Tibial nerve (tissue), 4 donors: ENCODE measurements at regions not wholly inside any gene's neighbourhood (a gene's known extent, or its start where the extent isn't known, plus 50 kb on each side); places are given as distances from the start of the nearest gene placed in this dataset.

Source experiments
- DNase-seq, 2 donors: peaks; one replicate each; pipeline ENCODE4 v3.0.0-alpha.2; 2019; ENCODE audit warnings: low spot score in 2 of 2
- H3K27ac ChIP-seq, 4 donors: fragments of 200-600 bp; sonication (generic) in 3 of 4; one replicate each; pipeline ENCODE4 v1.5.1; 2017 to 2019; ENCODE audit warnings: mild to moderate bottlenecking in 1 of 4
- H3K27me3 ChIP-seq, 2 donors: fragments of 200-600 bp; sonication (generic) in 1 of 2; one replicate each; pipeline versions ENCODE4 v1.5.1 to v1.6.0; 2017 to 2019
- H3K36me3 ChIP-seq, 3 donors: fragments of 200-600 bp; sonication (generic); one replicate each; pipeline ENCODE4 v1.5.1; 2018 to 2019
- H3K4me1 ChIP-seq, 4 donors: fragments of 200-600 bp; sonication (generic) in 3 of 4; one replicate each; pipeline ENCODE4 v1.5.1; 2017 to 2019
- H3K4me3 ChIP-seq, 4 donors: fragments of 200-600 bp; sonication (generic) in 3 of 4; one replicate each; pipeline ENCODE4 v1.5.1; 2017 to 2019; ENCODE audit warnings: mild to moderate bottlenecking in 1 of 4, moderate library complexity in 1 of 4
- H3K9me3 ChIP-seq, 4 donors: fragments of 200-600 bp; sonication (generic) in 3 of 4; one replicate each; pipeline ENCODE4 v1.5.1; 2017 to 2019
- EP300 ChIP-seq, 2 donors: sonication (generic); formaldehyde crosslinking; IDR thresholded peaks; one replicate each; pipeline ENCODE4 v1.6.1; 2017; ENCODE audit warnings: antibody characterized with exemption in 2 of 2, mild to moderate bottlenecking in 1 of 2
- POLR2A ChIP-seq, 2 donors: fragments of 450-650 bp; IDR thresholded peaks; one replicate each; pipeline ENCODE4 v1.6.1; 2017; ENCODE audit warnings: antibody characterized with exemption in 2 of 2, mild to moderate bottlenecking in 2 of 2, moderate library complexity in 2 of 2
- whole genome bisulfite sequencing, 2 donors: methylation state at CpG; one replicate each; pipeline ENCODE4 v1.1.5; 2018; 5-methylcytosine and 5-hydroxymethylcytosine counted together
- TF ChIP-seq, protein P1 (sequence below), 5 experiments: fragments of 200-600 bp in 3 of 5; fragments of 450-650 bp in 2 of 5; sonication (generic) in 3 of 5; IDR thresholded peaks; one replicate each; pipeline ENCODE4 v1.5.1; 2016 to 2019; ENCODE audit warnings: antibody characterized with exemption in 5 of 5, mild to moderate bottlenecking in 3 of 5, moderate library complexity in 2 of 5

DNA sequence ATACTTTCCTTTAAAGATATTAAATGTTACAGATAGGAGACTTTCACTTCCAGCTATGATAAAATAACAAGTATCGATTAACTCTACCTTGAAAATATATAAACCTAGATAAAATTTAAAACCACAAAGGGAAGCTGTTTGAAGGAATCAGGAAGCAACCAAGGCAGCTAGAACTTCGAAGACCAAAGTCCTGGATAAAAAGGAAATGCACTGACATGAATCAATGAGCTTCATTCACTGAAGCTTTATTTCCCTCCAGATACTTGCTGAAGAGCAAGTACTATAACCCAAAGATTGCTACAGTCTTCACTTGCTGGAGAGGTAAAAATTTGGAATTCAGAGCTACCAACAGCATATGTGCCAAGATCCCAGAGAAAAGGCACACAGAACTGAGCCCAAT is 144.1 kb downstream of the PIK3R1 start:
- TF ChIP-seq, protein P1, sequence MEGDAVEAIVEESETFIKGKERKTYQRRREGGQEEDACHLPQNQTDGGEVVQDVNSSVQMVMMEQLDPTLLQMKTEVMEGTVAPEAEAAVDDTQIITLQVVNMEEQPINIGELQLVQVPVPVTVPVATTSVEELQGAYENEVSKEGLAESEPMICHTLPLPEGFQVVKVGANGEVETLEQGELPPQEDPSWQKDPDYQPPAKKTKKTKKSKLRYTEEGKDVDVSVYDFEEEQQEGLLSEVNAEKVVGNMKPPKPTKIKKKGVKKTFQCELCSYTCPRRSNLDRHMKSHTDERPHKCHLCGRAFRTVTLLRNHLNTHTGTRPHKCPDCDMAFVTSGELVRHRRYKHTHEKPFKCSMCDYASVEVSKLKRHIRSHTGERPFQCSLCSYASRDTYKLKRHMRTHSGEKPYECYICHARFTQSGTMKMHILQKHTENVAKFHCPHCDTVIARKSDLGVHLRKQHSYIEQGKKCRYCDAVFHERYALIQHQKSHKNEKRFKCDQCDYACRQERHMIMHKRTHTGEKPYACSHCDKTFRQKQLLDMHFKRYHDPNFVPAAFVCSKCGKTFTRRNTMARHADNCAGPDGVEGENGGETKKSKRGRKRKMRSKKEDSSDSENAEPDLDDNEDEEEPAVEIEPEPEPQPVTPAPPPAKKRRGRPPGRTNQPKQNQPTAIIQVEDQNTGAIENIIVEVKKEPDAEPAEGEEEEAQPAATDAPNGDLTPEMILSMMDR (IDR thresholded peaks at IDR 0.05): no peak
- no peak for TF ChIP-seq EP300 (IDR thresholded peaks at IDR 0.05)
- no peak for TF ChIP-seq POLR2A (IDR thresholded peaks at IDR 0.05)

DNA sequence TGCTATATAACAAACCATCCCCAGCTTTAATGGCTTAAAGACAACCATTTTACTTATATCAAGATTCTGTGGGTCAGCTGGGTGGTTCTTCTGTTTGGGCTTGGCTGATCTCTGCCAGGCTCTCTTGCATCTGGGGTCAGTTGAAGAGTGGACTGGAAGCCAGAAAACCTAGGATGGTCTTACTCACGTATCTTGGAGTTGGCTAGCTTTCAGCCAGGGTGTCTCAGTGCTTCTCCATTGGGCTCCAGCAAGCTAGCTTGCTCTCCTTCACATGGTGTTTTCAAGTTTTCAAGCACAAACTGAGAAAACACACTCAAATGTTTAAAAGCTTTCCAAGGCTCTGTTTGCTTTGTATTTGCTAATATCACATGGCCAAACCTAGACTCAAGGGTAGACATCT is 146.8 kb downstream of the PIK3R1 start:
- no peak overlapping the region for H3K4me3 ChIP-seq
- H3K9me3 ChIP-seq: peaks cover 0 to 10% (median 0%) of the 10 kb centered on the region in 4 donors
- TF ChIP-seq POLR2A (IDR thresholded peaks at IDR 0.05): no peak
- no peak for TF ChIP-seq EP300 (IDR thresholded peaks at IDR 0.05)
- TF ChIP-seq, protein P1 (IDR thresholded peaks at IDR 0.05): no peak
- DNase-seq: no peak
- H3K27ac ChIP-seq: no peak overlapping the region
- no peaks in the 10 kb centered on the region for H3K4me1 ChIP-seq
- H3K36me3 ChIP-seq: no peaks in the 10 kb centered on the region
- WGBS, 2 donors: 68 to 82% methylated on average over 1 of the region's 1 CpG
- no peaks in the 10 kb centered on the region for H3K27me3 ChIP-seq

More for the DNA sequence above, 144.1 kb downstream of the PIK3R1 start:
- DNase-seq: no peak
- H3K4me1 ChIP-seq: no peaks in the 10 kb centered on the region
- H3K36me3 ChIP-seq: no peaks in the 10 kb centered on the region
- H3K27me3 ChIP-seq: no peaks in the 10 kb centered on the region
- H3K27ac ChIP-seq: no peak overlapping the region
- H3K4me3 ChIP-seq: no peak overlapping the region
- peaks cover 0 to 10% (median 0%) of the 10 kb centered on the region in 4 donors for H3K9me3 ChIP-seq
- WGBS, 2 donors: 76% methylated on average over 2 of the region's 2 CpGs

DNA sequence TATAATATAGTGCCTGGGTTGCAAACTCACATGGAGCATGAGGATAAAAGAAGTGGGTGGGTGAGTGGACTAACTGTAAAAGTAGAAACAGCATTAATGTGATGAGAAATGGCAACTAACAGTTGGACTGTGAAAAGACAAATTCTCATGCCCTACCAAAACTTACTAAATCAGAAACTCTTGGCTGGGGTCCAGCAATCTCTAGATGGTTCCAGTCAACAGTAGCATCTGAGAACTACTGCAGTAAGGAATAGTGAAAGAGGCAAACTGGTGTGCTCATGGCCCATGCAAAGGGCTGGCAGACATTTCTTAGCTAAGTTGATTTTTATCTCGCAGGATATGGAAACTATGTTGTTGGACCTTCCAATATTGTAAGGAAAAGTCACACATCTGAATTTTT is 150.3 kb downstream of the PIK3R1 start:
- Histone ChIP-seq H3K36me3 (no peaks in the 10 kb centered on the region), H3K4me3 (no peak overlapping the region), H3K9me3 (peaks cover 0 to 10% (median 0%) of the 10 kb centered on the region in 4 donors), H3K27me3 (no peaks in the 10 kb centered on the region), H3K4me1 (no peaks in the 10 kb centered on the region), H3K27ac (no peak overlapping the region)
- WGBS, 2 donors: 100% methylated on average over 1 of the region's 1 CpG
- DNase-seq: no peak
- no peak for TF ChIP-seq POLR2A (IDR thresholded peaks at IDR 0.05)
- TF ChIP-seq EP300 (IDR thresholded peaks at IDR 0.05): no peak
- TF ChIP-seq, protein P1 (IDR thresholded peaks at IDR 0.05): no peak

DNA sequence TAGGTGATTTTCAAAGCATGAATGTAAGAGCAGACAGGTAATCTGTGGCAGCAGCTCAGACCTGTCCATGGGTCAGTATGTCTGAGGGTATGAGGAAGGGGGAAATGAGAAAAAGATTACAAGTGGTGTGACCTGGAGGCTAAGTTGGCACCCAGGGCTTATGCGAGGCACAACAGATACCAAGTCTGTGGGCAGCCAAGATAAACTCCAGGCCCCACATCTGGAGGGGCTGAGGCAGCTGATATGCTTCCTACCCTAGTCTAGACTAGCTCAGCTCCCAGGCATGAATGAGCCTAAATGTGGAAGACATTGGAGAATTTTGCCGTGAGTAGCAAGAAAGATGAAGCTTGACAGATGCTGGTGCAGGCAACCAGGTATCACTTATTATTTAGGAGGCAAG is 151.7 kb downstream of the PIK3R1 start:
- Histone ChIP-seq H3K9me3 (peaks cover 0 to 10% (median 0%) of the 10 kb centered on the region in 4 donors), H3K36me3 (no peaks in the 10 kb centered on the region), H3K4me1 (no peaks in the 10 kb centered on the region), H3K27me3 (no peaks in the 10 kb centered on the region), H3K4me3 (no peak overlapping the region), H3K27ac (no peak overlapping the region)
- 86 to 95% methylated on average over 2 of the region's 2 CpGs for WGBS, 2 donors
- TF ChIP-seq EP300 (IDR thresholded peaks at IDR 0.05) (no peak), POLR2A (IDR thresholded peaks at IDR 0.05) (no peak)
- TF ChIP-seq, protein P1 (IDR thresholded peaks at IDR 0.05): no peak
- DNase-seq: no peak

DNA sequence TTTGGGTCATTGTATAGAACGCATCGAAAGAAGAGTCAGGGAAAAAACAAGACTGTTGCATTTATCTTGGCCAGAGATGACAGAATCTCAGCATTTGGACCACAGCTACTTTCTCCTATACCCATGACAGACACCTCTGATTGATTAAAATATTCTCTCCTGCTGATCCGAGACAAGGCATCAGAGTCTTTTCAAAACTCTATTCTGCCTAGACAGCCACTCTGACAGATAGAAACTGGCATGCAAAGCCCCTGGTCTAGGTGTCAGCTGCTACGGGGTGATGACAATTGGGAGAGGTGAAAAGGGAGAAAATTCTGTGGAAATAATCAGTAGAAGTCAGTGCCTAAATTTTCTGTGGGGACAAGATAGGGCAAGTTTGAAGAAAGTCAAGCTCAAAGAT is 152.2 kb downstream of the PIK3R1 start:
- no peaks in the 10 kb centered on the region for H3K27me3 ChIP-seq
- no peak overlapping the region for H3K27ac ChIP-seq
- H3K36me3 ChIP-seq: no peaks in the 10 kb centered on the region
- no peaks in the 10 kb centered on the region for H3K4me1 ChIP-seq
- H3K9me3 ChIP-seq: peaks cover 0 to 8% (median 0%) of the 10 kb centered on the region in 4 donors
- H3K4me3 ChIP-seq: no peak overlapping the region
- no peak for DNase-seq
- WGBS, 2 donors: 82 to 91% methylated on average over 4 of the region's 4 CpGs
- TF ChIP-seq, protein P1 (IDR thresholded peaks at IDR 0.05): no peak
- TF ChIP-seq POLR2A (IDR thresholded peaks at IDR 0.05) (no peak), EP300 (IDR thresholded peaks at IDR 0.05) (no peak)
